Adrenal gland (tissue), 5 donors: ENCODE measurements at regions not wholly inside any gene's neighbourhood (a gene's known extent, or its start where the extent isn't known, plus 50 kb on each side); places are given as distances from the start of the nearest gene placed in this dataset.

Source experiments
- CTCF ChIP-seq, 6 experiments: fragments of 450-650 bp in 4 of 6; fragments of 200-600 bp in 2 of 6; sonication (generic) in 1 of 6; IDR thresholded peaks; 1 replicate in 5 of 6; 2 replicates in 1 of 6; pipeline versions ENCODE4 v1.5.1 to v1.8.0; 2016 to 2021; ENCODE audit warnings: antibody characterized with exemption in 6 of 6, mild to moderate bottlenecking in 2 of 6, moderate library complexity in 1 of 6
- POLR2A ChIP-seq, 2 donors: fragments of 450-650 bp; IDR thresholded peaks; one replicate each; pipeline ENCODE4 v1.6.1; 2017; ENCODE audit warnings: antibody characterized with exemption in 2 of 2, mild to moderate bottlenecking in 2 of 2, moderate library complexity in 1 of 2
- donor health status: DM: no; HTN: no; CAD: no.

- TF ChIP-seq CTCF (IDR thresholded peaks at IDR 0.05) (no peak), POLR2A (IDR thresholded peaks at IDR 0.05) (no peak)
Observed at GRCh38 chr1:101088431-101088830, 62.8 kb upstream of the DPH5 start.
